ENCODE measurements at regions not wholly inside any gene's neighbourhood (a gene's known extent, or its start where the extent isn't known, plus 50 kb on each side); places are given as distances from the start of the nearest gene placed in this dataset.

GRCh38 chr10:110436554-110437350 lies 61.0 kb upstream of the DUSP5 start:
- no peak for DNase-seq (ENCODE audit: low read depth)

DNA sequence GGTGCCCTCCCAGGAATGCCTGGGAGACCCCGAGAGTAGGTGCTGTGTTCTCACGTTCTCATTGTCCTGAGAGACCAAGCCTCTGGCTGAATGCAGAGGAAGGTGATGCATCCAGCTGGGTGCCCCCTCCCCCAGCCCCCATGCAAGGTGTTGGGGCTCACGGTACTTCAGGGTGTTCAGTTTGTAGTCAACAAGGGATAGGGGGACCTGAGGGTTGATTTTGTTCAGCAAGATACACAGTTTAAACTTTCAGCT lies 60.4 kb upstream of the DUSP5 start:
- DNase-seq (ENCODE audit: low read depth), result no peak

GRCh38 chr10:110437761-110438341 lies 59.9 kb upstream of the DUSP5 start:
- no peak for DNase-seq (ENCODE audit: low read depth)

- DNase-seq (ENCODE audit: low read depth), result no peak
These were observed 55.0 kb upstream of the DUSP5 start for GRCh38 chr10:110442746-110443145.

DNA sequence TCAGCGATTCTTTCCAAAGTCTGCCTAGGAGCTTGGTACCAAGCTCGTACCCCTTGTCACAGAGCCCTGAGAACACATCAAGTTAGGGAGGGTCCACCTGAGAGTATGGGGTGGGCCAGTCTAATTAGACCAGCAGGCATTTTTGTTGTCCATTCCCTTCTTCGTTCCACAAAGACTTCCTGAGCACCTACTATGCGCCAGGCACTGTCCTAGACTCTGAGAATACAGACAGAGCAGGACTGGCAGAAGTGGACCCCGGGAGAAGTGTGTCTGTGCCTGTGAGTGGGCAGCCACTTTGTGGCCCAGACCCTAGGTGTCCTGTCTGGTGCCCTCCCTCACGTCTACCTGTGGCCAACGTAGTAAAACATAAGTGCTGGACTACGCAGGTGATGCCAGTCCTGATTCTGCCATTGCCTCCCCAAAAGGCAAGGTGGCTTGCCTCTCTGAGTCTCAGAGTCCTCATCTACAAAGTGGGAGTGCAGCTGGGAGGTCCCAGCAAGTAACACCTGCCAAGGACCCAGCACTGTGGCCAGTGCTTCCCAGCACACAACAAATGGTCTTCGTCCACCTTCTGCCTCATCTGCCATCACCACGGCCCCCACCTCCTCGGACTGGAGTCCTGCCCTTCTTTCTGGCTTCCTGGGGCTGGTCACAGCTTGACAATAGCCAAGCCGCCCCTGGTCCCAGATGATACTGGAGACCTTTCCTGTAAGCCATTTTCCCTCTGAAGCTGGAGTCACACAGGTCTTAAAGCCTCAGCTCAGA lies 54.3 kb upstream of the DUSP5 start:
- DNase-seq (ENCODE audit: low read depth), result no peak

DNA sequence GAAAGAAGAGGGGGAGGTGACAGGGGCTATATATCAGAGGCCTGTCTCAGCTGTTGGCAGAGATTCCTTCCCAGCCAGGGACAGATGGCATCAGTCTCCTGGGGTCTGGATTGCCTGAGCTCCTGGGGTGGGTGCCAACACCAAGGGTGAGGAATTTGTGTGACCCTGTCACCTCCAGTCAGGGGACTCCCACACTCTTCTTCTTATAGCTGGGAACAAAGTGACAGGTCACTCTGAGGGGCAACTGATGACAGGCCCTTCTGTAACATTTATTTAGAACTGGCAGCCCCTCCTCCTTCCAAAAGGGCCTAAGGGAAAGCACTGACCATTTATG lies 53.7 kb upstream of the DUSP5 start:
- no peak for DNase-seq (ENCODE audit: low read depth)

GRCh38 chr10:110445871-110446270 lies 51.8 kb upstream of the DUSP5 start:
- no peak for DNase-seq (ENCODE audit: low read depth)

DNA sequence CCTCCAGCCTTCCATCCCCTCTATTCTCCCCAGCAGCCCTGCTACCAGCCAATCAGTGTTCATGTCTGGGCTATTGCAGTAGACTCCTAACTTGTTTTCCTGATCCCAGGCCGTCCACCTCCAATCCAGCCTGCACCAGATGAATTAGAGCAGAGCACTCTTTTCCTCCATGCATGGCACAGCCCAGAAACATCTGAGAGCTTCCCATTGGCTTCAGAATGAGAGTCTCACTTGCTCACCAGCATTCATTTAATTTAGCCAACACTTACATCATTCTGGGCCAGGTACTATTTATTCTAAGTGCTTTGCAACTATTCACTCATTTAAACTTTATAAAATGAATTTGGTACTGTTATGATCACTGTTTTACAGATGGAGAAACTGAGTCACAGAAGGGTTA lies 51.4 kb upstream of the DUSP5 start:
- DNase-seq (ENCODE audit: low read depth), result no peak

DNA sequence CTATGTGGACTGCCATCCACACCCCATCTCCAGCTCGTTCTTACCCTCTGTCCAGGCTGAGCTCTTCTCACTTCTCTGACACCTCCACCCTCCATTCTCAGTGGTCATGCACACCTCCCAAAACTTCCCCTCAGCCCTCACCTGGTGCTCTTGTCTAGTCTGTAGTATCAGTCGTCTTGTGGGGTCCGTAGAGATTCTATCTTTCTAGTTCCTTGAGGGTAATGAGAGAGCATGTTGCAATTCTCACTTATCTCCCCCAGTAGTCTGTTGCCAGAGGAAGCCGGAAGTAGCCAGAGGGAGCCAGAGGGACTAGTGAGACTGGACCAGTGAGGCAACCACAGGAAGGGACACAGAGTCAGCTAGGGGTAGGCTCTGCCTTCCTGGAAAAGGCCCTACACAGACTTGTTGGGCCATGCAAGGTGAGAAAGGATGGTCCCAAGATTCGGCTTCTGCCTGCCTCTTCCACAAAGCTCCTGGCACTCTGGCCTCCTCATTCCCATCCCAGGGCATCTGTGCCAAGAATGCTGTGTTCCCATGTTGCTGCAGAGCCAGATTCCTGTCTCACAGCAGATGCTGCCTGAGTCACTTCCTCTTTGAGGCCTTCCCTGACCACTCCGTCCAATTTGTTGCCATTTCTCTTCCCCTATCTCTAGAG lies 50.6 kb upstream of the DUSP5 start:
- no peak for DNase-seq (ENCODE audit: low read depth)

DNA sequence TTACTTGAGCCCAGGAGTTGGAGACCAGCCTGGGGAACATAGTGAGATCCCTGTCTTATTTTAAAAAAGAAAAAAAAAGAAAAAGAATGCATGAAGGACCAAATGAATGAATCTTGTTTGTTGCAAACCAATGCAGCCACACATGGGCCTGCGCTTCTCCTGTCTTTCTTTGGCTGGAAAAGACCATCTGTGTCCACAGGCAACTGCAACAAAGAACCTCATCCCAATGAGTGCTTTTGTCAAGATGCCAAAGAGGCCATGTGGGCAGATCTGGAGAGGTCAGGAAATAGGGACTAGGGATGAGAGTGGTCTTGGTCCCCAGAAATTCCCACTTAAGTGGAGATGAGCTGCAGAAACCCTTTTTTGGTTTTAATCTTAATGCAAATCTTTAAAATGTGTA lies 49.8 kb upstream of the DUSP5 start:
- DNase-seq (ENCODE audit: low read depth), result no peak

All from activated T-helper 1 cell treated with Interleukin-2 at 50 U/mL for 16 hours (primary cell).